KMS-11 (cell line): ENCODE measurements at regions not wholly inside any gene's neighbourhood (a gene's known extent, or its start where the extent isn't known, plus 50 kb on each side); places are given as distances from the start of the nearest gene placed in this dataset.

Source experiments
- H2AFZ ChIP-seq: fragments of 200-600 bp; sonication (generic); 2 replicates; pipeline ENCODE4 v1.6.1; 2016; ENCODE audit warnings: antibody characterized with exemption, mixed run types, low read depth
- H3K27ac ChIP-seq: fragments of 200-600 bp; sonication (generic); 2 replicates; pipeline ENCODE4 v1.6.1; 2016; ENCODE audit warnings: mild to moderate bottlenecking, mixed run types
- H3K27me3 ChIP-seq: fragments of 200-600 bp; sonication (generic); 2 replicates; pipeline ENCODE4 v1.6.1; 2017; ENCODE audit warnings: mild to moderate bottlenecking, low read depth, mixed run types, moderate library complexity; ENCODE audit not compliant: insufficient read depth
- H3K36me3 ChIP-seq: fragments of 200-600 bp; sonication (generic); 2 replicates; pipeline ENCODE4 v1.6.1; 2017; ENCODE audit warnings: mild to moderate bottlenecking, mixed run types; ENCODE audit not compliant: insufficient read depth
- H3K4me1 ChIP-seq: fragments of 200-600 bp; sonication (generic); 2 replicates; pipeline ENCODE4 v1.6.1; 2016; ENCODE audit warnings: mild to moderate bottlenecking, low read depth, mixed run types; ENCODE audit not compliant: poor library complexity, severe bottlenecking
- H3K4me2 ChIP-seq: fragments of 200-600 bp; sonication (generic); 2 replicates; pipeline ENCODE4 v1.7.0; 2016; ENCODE audit warnings: mild to moderate bottlenecking, mixed run types
- H3K4me3 ChIP-seq: fragments of 200-600 bp; sonication (generic); IDR thresholded peaks from 2 replicates; pipeline ENCODE4 v1.6.1; 2017; ENCODE audit warnings: low read depth, low read length, mixed read lengths; ENCODE audit not compliant: insufficient read depth
- H3K79me2 ChIP-seq: fragments of 200-600 bp; sonication (generic); 2 replicates; pipeline ENCODE4 v1.6.1; 2016; ENCODE audit warnings: low read depth, mixed run types; ENCODE audit not compliant: insufficient read depth
- H3K9ac ChIP-seq: fragments of 200-600 bp; sonication (generic); 2 replicates; pipeline ENCODE4 v1.6.1; 2016; ENCODE audit warnings: mild to moderate bottlenecking, mixed run types
- H4K20me1 ChIP-seq: fragments of 200-600 bp; sonication (generic); 2 replicates; pipeline ENCODE4 v1.6.1; 2016; ENCODE audit warnings: mild to moderate bottlenecking, mixed run types; ENCODE audit not compliant: insufficient read depth
- CTCF ChIP-seq: fragments of 200-600 bp; sonication (generic); conservative IDR thresholded peaks from 2 replicates; pipeline ENCODE4 v1.6.1; 2017; ENCODE audit warnings: low read depth, mild to moderate bottlenecking, antibody characterized with exemption, low read length, moderate library complexity, mixed read lengths

DNA sequence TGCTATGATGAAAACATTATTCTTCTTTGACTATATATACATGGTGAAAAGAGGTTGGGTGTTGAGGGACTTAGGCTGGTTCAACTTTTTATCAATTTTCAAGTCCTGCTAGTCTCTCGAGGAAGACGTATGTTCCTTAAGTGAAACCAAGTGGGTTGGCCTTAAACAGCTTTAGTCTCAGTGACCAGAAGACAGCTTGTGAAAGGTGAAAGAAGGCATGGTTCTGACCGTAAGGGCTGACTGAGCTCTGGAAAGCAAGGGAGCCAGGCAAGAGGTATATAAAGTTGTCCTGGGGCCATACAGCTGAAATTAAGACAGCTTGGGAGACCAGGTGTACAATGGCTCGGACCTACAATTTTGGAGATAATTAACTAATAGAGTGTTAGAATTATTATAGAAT, 128.9 kb upstream of the TP63 start:
- Histone ChIP-seq H3K27me3 (no peaks in the 10 kb centered on the region), H3K79me2 (no peaks in the 10 kb centered on the region), H3K4me3 (peak overlapping the region; percentile 40), H3K36me3 (no peaks in the 10 kb centered on the region), H3K4me2 (peak overlapping the region; percentile 56), H3K9ac (no peak overlapping the region), H4K20me1 (no peaks in the 10 kb centered on the region), H3K27ac (peak overlapping the region; percentile 31; the same call in 1 of the 2 replicates), H2AFZ (peak overlapping the region; percentile 10; the same call in 1 of the 2 replicates), H3K4me1 (peaks cover 28% of the 10 kb centered on the region)
- TF ChIP-seq CTCF: no peak

DNA sequence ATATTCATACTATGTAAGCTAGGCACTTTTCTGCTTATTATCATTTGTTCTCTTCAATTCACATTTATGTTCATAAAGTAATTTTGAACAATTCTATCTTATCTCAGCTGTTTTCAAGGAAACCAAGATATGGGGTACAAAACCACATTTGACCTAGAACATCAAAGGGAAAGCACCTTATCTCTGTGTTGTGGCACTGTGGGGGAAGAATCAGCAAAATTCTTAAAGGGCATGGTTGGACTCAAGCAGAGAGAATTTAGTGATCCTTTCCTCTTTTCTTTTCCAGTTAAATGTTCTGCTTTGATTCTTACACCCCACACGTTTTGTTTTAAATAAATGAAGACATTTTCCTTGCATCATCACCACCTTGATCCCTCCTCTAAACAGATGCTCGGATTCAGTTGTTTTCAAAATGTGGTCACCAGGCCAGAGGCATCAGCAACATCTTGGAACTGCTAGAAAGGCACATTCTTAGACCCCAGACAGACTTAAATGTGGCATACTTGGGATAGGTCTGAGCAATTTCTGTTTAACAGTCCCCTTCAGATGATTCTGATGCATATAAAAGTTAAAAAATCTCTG, 128.4 kb upstream of the TP63 start:
- H3K27me3 ChIP-seq: no peaks in the 10 kb centered on the region
- peak overlapping the region; percentile 19 for H2AFZ ChIP-seq
- no peaks in the 10 kb centered on the region for H3K36me3 ChIP-seq
- H3K79me2 ChIP-seq: no peaks in the 10 kb centered on the region
- no peak for TF ChIP-seq CTCF
- peaks cover 28% of the 10 kb centered on the region for H3K4me1 ChIP-seq
- no peaks in the 10 kb centered on the region for H4K20me1 ChIP-seq
- H3K9ac ChIP-seq: no peak overlapping the region
- peak overlapping the region; percentile 31 for H3K27ac ChIP-seq
- H3K4me3 ChIP-seq: peak overlapping the region; percentile 40
- peak overlapping the region; percentile 56 for H3K4me2 ChIP-seq

- TF ChIP-seq CTCF: no peak
- Histone ChIP-seq H3K4me3 (no peak overlapping the region), H3K36me3 (no peaks in the 10 kb centered on the region), H4K20me1 (no peaks in the 10 kb centered on the region), H2AFZ (no peak overlapping the region), H3K27ac (no peak overlapping the region), H3K9ac (no peak overlapping the region), H3K4me1 (peaks cover 12% of the 10 kb centered on the region), H3K27me3 (no peaks in the 10 kb centered on the region), H3K79me2 (no peaks in the 10 kb centered on the region), H3K4me2 (no peak overlapping the region)
Observed at GRCh38 chr3:189507856-189508255, 123.3 kb upstream of the TP63 start.

DNA sequence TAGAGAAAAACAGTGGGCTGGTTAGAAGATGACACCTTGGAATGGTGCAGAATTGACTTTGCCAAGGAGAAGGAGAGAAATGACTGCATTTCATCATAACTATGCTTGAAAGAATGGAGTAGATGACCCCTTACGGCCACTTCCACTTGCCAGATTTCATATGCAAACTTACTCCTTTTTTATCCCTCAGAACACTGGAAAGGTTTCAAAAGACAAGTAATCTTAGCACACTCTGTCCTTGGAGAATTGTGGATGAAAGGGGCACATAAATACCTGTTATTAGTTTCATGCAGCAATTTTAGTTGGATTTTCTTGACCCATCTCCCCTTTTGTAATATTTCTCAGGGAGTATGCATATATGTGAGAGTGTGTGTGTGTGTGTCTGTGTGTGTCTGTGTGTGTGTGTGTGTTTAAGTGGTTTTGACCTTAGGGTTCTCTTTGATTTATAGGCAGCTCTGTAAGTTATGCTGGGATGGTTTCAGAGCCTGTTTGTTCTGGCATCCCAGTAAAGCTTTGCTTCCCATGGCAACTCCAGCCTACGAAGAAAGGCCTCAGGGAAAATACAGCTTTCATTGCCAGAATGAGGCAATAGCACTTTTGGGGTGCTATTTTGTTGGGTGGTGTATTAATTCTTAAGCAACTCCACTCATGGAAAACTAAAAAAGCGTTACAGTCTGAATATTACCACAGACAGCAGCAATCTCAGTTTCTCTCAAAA, 122.2 kb upstream of the TP63 start:
- no peaks in the 10 kb centered on the region for H3K79me2 ChIP-seq
- no peak overlapping the region for H3K27ac ChIP-seq
- H3K27me3 ChIP-seq: no peaks in the 10 kb centered on the region
- H3K4me2 ChIP-seq: no peak overlapping the region
- H4K20me1 ChIP-seq: no peaks in the 10 kb centered on the region
- peaks cover 1% of the 10 kb centered on the region for H3K4me1 ChIP-seq
- no peak overlapping the region for H3K9ac ChIP-seq
- no peak overlapping the region for H3K4me3 ChIP-seq
- H3K36me3 ChIP-seq: no peaks in the 10 kb centered on the region
- H2AFZ ChIP-seq: no peak overlapping the region
- TF ChIP-seq CTCF: no peak
